Cardiac muscle cell (in vitro differentiated cells and primary cell): ENCODE measurements at regions not wholly inside any gene's neighbourhood (a gene's known extent, or its start where the extent isn't known, plus 50 kb on each side); places are given as distances from the start of the nearest gene placed in this dataset.
A peak's percentile ranks its signal among the peaks of the same experiment; 100 is the strongest.
"Not testable (repeated sequence)": the region's sequence is repeated elsewhere in the genome, so short reads cannot be mapped to it uniquely, and the experiment has no call there.

Experiments used
- DNase-seq, 2 donors: peaks; one replicate each; pipeline versions ENCODE4 v3.0.0 to v3.0.0-alpha.2; 2010 to 2017; ENCODE audit warnings: low read depth in 1 of 2, low spot score in 1 of 2
- H3K27ac ChIP-seq: fragments of 200-600 bp; sonication (generic); 2 replicates; pipeline ENCODE4 v1.5.1; 2016
- H3K27me3 ChIP-seq: fragments of 200-600 bp; sonication (generic); 2 replicates; pipeline ENCODE4 v1.6.0; 2016; ENCODE audit warnings: control low read depth
- H3K36me3 ChIP-seq: fragments of 200-600 bp; sonication (generic); 2 replicates; pipeline ENCODE4 v1.5.1; 2016; ENCODE audit warnings: control low read depth
- H3K4me1 ChIP-seq: fragments of 200-600 bp; sonication (generic); 2 replicates; pipeline ENCODE4 v1.8.1; 2017; ENCODE audit warnings: low read depth, mild to moderate bottlenecking, mixed run types
- H3K4me3 ChIP-seq: fragments of 200-600 bp; sonication (generic); 2 replicates; pipeline ENCODE4 v1.5.1; 2016; ENCODE audit warnings: mild to moderate bottlenecking
- H3K9me3 ChIP-seq: fragments of 200-600 bp; sonication (generic); 2 replicates; pipeline ENCODE4 v1.5.1; 2017; ENCODE audit warnings: low read depth, mild to moderate bottlenecking, control low read depth
- TF ChIP-seq, protein P1 (sequence below): IDR thresholded peaks from 2 replicates; pipeline ENCODE4 v1.5.1; 2012; ENCODE audit warnings: low read depth, mild to moderate bottlenecking, low read length

DNA sequence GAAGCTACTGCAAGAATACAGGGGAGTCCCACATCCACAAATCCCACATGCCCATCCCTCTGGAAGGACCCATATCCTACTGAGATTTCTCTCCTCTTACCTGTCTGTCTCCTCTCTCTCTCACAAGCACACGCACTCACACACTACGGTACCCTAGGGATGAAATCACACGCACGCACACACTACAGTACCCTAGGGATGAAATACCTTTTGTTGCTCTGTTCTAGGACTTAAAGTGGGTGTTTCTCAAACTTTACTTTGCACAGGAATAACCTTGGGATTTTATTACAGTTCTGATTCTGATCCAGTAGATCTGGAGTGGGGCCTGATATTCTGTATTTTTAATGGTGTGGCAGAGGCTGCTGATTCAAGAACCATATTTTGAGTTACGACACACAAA, 622.2 kb upstream of the ZNF385D start:
- no peak for DNase-seq
- Histone ChIP-seq H3K27ac (no peak overlapping the region), H3K9me3 (no peaks in the 10 kb centered on the region), H3K27me3 (peaks cover 85% of the 10 kb centered on the region), H3K36me3 (no peaks in the 10 kb centered on the region), H3K4me3 (no peak overlapping the region), H3K4me1 (no peaks in the 10 kb centered on the region)
- TF ChIP-seq, protein P1, sequence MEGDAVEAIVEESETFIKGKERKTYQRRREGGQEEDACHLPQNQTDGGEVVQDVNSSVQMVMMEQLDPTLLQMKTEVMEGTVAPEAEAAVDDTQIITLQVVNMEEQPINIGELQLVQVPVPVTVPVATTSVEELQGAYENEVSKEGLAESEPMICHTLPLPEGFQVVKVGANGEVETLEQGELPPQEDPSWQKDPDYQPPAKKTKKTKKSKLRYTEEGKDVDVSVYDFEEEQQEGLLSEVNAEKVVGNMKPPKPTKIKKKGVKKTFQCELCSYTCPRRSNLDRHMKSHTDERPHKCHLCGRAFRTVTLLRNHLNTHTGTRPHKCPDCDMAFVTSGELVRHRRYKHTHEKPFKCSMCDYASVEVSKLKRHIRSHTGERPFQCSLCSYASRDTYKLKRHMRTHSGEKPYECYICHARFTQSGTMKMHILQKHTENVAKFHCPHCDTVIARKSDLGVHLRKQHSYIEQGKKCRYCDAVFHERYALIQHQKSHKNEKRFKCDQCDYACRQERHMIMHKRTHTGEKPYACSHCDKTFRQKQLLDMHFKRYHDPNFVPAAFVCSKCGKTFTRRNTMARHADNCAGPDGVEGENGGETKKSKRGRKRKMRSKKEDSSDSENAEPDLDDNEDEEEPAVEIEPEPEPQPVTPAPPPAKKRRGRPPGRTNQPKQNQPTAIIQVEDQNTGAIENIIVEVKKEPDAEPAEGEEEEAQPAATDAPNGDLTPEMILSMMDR: no peak

DNA sequence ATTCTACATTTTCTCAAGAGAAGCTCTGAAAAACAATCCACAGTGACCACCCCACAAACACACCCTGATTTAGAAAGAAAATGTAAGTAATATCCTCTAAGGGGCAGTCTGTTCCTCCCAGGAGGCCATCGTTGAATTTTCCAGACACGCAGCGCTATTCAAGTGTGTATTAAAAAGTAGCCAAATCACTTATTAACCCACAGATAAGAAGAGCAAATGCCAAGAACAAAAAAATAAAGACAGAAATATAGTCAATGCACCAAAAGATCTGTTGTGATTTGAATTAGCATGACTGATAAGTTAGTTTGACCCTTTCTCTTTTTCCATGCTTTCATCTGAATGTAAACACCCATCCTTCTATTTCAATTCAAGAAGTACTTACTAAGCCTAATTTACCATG, 622.8 kb upstream of the ZNF385D start:
- Histone ChIP-seq H3K36me3 (no peaks in the 10 kb centered on the region), H3K27ac (no peak overlapping the region), H3K4me1 (no peaks in the 10 kb centered on the region), H3K4me3 (no peak overlapping the region), H3K9me3 (no peaks in the 10 kb centered on the region), H3K27me3 (peaks cover 82% of the 10 kb centered on the region)
- no peak for DNase-seq
- TF ChIP-seq, protein P1: no peak

DNA sequence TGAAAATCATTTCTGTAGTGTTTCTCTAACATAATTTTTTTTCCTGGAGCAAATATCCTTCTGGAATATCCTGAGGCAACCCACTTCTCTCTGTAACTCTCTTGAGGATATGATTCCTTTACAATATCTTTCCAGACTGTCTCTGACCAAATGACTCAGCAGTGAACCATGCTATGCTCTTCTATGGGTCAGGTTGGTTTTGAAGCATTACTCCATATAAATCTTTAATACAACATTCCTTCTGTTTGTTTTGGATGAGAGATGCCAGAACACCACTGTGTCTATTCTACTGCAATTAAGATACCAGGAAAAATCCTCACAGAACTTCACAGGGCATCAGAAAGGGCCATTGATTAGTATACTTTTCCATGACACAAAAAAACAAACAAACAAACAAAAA, 626.4 kb upstream of the ZNF385D start:
- no peaks in the 10 kb centered on the region for H3K4me1 ChIP-seq
- H3K27ac ChIP-seq: no peak overlapping the region
- H3K27me3 ChIP-seq: peaks cover 65% of the 10 kb centered on the region
- no peak overlapping the region for H3K4me3 ChIP-seq
- no peaks in the 10 kb centered on the region for H3K36me3 ChIP-seq
- TF ChIP-seq, protein P1: no peak
- peak in 1 of 2 donors; percentile 63 for DNase-seq
- no peaks in the 10 kb centered on the region for H3K9me3 ChIP-seq

DNA sequence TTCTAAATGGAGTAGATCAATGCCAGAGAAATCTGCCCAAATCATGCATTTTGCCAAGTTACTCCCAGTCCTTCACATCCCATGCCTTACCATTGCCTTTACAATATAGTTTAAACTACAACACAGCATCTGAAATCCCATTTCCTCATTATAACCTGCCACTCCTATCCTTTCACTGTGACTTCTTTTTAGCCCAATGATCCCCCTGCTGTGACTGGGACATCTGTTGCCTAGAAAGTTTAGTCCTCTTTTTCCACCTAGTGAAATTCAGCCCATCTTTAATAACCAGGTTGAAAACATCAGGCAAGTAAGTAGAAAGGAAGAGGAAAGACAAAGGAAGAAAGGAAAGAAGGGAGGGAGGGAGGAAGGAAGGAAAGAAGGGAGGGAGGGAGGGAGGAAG, 627.9 kb upstream of the ZNF385D start:
- H3K27me3 ChIP-seq: peaks cover 51% of the 10 kb centered on the region
- H3K27ac ChIP-seq: no peak overlapping the region
- DNase-seq: no peak
- no peaks in the 10 kb centered on the region for H3K9me3 ChIP-seq
- no peak overlapping the region for H3K4me3 ChIP-seq
- TF ChIP-seq, protein P1: no peak
- H3K4me1 ChIP-seq: no peaks in the 10 kb centered on the region
- H3K36me3 ChIP-seq: no peaks in the 10 kb centered on the region

DNA sequence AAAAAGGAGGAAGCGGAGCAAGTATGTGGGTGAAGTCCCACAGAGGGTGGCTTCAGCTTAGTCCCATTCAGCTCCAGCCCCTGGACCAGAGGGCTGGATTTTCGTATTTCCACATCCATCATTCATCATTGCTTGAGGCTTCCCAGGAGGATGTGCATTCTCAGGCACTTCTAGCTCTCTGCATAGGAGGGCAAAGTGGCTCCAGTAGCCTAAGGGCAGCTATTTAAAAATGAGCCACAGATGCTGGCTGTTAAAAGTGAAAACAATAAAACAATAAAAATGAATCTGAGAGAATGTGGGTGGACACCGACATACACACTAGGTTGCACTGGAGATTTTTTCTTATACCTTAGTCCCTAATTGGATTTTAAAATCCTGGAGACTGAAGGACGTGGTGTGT, 629.2 kb upstream of the ZNF385D start:
- Histone ChIP-seq H3K9me3 (no peaks in the 10 kb centered on the region), H3K27ac (no peak overlapping the region), H3K36me3 (no peaks in the 10 kb centered on the region), H3K4me1 (no peaks in the 10 kb centered on the region), H3K27me3 (peaks cover 37% of the 10 kb centered on the region), H3K4me3 (no peak overlapping the region)
- TF ChIP-seq, protein P1: no peak
- DNase-seq: no peak

DNA sequence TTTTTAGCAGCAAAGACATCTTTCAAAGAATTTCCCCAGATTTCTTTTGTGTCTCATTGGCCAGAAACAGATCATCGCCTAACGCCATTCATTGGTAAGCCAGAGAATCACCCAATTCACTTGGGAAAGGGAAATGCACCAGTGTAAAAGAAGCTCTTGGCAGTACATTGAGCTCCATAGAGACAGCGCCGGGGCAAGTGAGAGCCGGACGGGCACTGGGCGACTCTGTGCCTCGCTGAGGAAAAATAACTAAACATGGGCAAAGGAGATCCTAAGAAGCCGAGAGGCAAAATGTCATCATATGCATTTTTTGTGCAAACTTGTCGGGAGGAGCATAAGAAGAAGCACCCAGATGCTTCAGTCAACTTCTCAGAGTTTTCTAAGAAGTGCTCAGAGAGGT, 630.6 kb upstream of the ZNF385D start:
- H3K36me3 ChIP-seq, H3K4me1 ChIP-seq, H3K4me3 ChIP-seq, H3K27ac ChIP-seq, H3K9me3 ChIP-seq: not testable (repeated sequence)
- peaks cover 35% of the 10 kb centered on the region for H3K27me3 ChIP-seq
- DNase-seq: peak in 1 of 2 donors; percentile 8
